HEK293 (cell line): ENCODE measurements at regions not wholly inside any gene's neighbourhood (a gene's known extent, or its start where the extent isn't known, plus 50 kb on each side); places are given as distances from the start of the nearest gene placed in this dataset.

Experiments used
- CTCF ChIA-PET: fragments of 350-600 bp; formaldehyde crosslinking; extraction: SDS; loops from one replicate; lab custom pipeline; 2021; ENCODE audit warnings: antibody characterized with exemption; lab: Yijun Ruan, JAX
- POLR2A ChIA-PET: fragments of 300-600 bp; formaldehyde crosslinking; extraction: SDS; loops from one replicate; lab custom pipeline; 2020; ENCODE audit warnings: antibody characterized with exemption, inconsistent platforms; lab: Yijun Ruan, JAX
- H3K27ac ChIP-seq: fragments of 200-500 bp; sonication (Bioruptor generic); 2 replicates; pipeline ENCODE4 v1.5.1; 2014; ENCODE audit warnings: low read depth, low read length, control low read depth, inconsistent platforms; ENCODE audit errors: extremely low read depth
- H3K36me3 ChIP-seq, 2 experiments: fragments of 200-500 bp in 1 of 2; sonication (Bioruptor generic) in 1 of 2; 1 replicate in 1 of 2; 2 replicates in 1 of 2; pipeline ENCODE4 v1.5.1; 2014 to 2017; ENCODE audit warnings: inconsistent platforms in 2 of 2, low read length in 2 of 2; ENCODE audit not compliant: control insufficient read depth in 2 of 2, insufficient read depth in 1 of 2
- H3K4me1 ChIP-seq: fragments of 200-500 bp; sonication (Bioruptor generic); 2 replicates; pipeline ENCODE4 v1.5.1; 2014; ENCODE audit warnings: mild to moderate bottlenecking, low read length, inconsistent platforms; ENCODE audit not compliant: control insufficient read depth, insufficient read depth
- H3K4me3 ChIP-seq: 2 replicates; pipeline ENCODE4 v1.5.1; 2011; ENCODE audit warnings: low read depth, mild to moderate bottlenecking, control low read depth, low read length, moderate library complexity
- H3K9me3 ChIP-seq: fragments of 200-500 bp; sonication (Bioruptor generic); 2 replicates; pipeline ENCODE4 v1.5.1; 2014; ENCODE audit warnings: low read depth, low read length, inconsistent platforms; ENCODE audit not compliant: control insufficient read depth, insufficient read depth
- BCL11B ChIP-seq: fragments of 450-650 bp; formaldehyde crosslinking; IDR thresholded peaks from 2 replicates; pipeline ENCODE4 v1.5.1; 2016; ENCODE audit warnings: low read depth, missing biosample characterization, missing genetic modification characterization
- PRDM4 ChIP-seq: fragments of 450-650 bp; formaldehyde crosslinking; IDR thresholded peaks from 2 replicates; pipeline ENCODE4 v1.5.1; 2017; ENCODE audit warnings: missing biosample characterization, missing genetic modification characterization
- SCRT2 ChIP-seq: fragments of 450-650 bp; formaldehyde crosslinking; IDR thresholded peaks from 2 replicates; pipeline ENCODE4 v1.5.1; 2016; ENCODE audit warnings: missing biosample characterization, missing genetic modification characterization
- ZBTB1 ChIP-seq: fragments of 450-650 bp; formaldehyde crosslinking; IDR thresholded peaks from 2 replicates; pipeline ENCODE4 v1.5.1; 2016; ENCODE audit warnings: missing biosample characterization, missing genetic modification characterization
- ZNF274 ChIP-seq, 2 experiments: fragments of 200-500 bp in 1 of 2; fragments of 450-650 bp in 1 of 2; sonication (Bioruptor generic) in 1 of 2; formaldehyde crosslinking in 1 of 2; IDR thresholded peaks; 2 replicates each; pipeline versions ENCODE4 v1.5.1 to v1.6.1; 2014 to 2016; ENCODE audit warnings: borderline replicate concordance in 1 of 2, inconsistent platforms in 1 of 2, low read length in 1 of 2, missing biosample characterization in 1 of 2, missing genetic modification characterization in 1 of 2
- ZNF501 ChIP-seq: fragments of 450-650 bp; formaldehyde crosslinking; IDR thresholded peaks from 2 replicates; pipeline ENCODE4 v1.5.1; 2016; ENCODE audit warnings: missing biosample characterization, missing genetic modification characterization
- ZNF513 ChIP-seq: fragments of 450-650 bp; IDR thresholded peaks from 2 replicates; pipeline ENCODE4 v1.5.1; 2018; ENCODE audit warnings: missing biosample characterization, missing genetic modification characterization
- ZNF521 ChIP-seq: fragments of 450-650 bp; formaldehyde crosslinking; IDR thresholded peaks from 2 replicates; pipeline ENCODE4 v1.5.1; 2017; ENCODE audit warnings: missing biosample characterization, mild to moderate bottlenecking, missing genetic modification characterization
- TF ChIP-seq, protein P1 (sequence below): fragments of 450-650 bp; formaldehyde crosslinking; IDR thresholded peaks from 2 replicates; pipeline ENCODE4 v1.5.1; 2016; ENCODE audit warnings: missing biosample characterization, missing genetic modification characterization
- TF ChIP-seq, protein P2 (sequence below): fragments of 450-650 bp; formaldehyde crosslinking; IDR thresholded peaks from 2 replicates; pipeline ENCODE4 v1.5.1; 2017; ENCODE audit warnings: missing biosample characterization, mild to moderate bottlenecking, missing genetic modification characterization, moderate library complexity

- TF ChIP-seq, protein P1, sequence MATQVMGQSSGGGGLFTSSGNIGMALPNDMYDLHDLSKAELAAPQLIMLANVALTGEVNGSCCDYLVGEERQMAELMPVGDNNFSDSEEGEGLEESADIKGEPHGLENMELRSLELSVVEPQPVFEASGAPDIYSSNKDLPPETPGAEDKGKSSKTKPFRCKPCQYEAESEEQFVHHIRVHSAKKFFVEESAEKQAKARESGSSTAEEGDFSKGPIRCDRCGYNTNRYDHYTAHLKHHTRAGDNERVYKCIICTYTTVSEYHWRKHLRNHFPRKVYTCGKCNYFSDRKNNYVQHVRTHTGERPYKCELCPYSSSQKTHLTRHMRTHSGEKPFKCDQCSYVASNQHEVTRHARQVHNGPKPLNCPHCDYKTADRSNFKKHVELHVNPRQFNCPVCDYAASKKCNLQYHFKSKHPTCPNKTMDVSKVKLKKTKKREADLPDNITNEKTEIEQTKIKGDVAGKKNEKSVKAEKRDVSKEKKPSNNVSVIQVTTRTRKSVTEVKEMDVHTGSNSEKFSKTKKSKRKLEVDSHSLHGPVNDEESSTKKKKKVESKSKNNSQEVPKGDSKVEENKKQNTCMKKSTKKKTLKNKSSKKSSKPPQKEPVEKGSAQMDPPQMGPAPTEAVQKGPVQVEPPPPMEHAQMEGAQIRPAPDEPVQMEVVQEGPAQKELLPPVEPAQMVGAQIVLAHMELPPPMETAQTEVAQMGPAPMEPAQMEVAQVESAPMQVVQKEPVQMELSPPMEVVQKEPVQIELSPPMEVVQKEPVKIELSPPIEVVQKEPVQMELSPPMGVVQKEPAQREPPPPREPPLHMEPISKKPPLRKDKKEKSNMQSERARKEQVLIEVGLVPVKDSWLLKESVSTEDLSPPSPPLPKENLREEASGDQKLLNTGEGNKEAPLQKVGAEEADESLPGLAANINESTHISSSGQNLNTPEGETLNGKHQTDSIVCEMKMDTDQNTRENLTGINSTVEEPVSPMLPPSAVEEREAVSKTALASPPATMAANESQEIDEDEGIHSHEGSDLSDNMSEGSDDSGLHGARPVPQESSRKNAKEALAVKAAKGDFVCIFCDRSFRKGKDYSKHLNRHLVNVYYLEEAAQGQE (tag by site-specific recombination) = no peak
- TF ChIP-seq, protein P2, sequence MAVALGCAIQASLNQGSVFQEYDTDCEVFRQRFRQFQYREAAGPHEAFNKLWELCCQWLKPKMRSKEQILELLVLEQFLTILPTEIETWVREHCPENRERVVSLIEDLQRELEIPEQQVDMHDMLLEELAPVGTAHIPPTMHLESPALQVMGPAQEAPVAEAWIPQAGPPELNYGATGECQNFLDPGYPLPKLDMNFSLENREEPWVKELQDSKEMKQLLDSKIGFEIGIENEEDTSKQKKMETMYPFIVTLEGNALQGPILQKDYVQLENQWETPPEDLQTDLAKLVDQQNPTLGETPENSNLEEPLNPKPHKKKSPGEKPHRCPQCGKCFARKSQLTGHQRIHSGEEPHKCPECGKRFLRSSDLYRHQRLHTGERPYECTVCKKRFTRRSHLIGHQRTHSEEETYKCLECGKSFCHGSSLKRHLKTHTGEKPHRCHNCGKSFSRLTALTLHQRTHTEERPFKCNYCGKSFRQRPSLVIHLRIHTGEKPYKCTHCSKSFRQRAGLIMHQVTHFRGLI = no peak
- TF ChIP-seq ZNF521 = no peak
- TF ChIP-seq, all 188 proteins: peak for 0
Observed at GRCh38 chr12:97875064-97875463, 412.5 kb downstream of the RMST start (continued).

DNA sequence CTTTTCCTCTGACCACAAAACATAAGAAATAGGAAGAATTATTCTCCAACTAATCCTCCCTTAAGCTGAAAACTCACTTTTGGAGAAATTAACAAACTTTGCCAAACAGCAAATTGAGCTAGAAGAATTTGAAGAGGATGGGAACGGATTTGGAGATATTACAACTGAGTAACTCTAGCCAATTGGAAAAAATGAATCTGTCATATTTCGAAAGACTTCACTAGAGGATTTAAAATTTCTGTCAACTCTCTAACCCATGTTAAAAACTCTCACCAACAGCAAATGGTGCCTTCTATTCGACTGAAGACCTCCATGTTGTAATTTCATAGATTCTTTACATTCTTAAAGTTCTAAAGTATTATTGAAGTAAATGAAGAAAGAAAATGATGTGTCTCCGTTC lies 414.2 kb downstream of the RMST start:
- no peaks in the 10 kb centered on the region for H3K9me3 ChIP-seq
- H3K4me3 ChIP-seq = no peak overlapping the region
- CTCF ChIA-PET = interaction anchor here (0.7 kb wide), 1 partner anchor 150 kb away, joined by 3 read pairs; no protein-coding TSS in a partner anchor
- POLR2A ChIA-PET = no interaction called here
- TF ChIP-seq SCRT2 (tag by site-specific recombination) (no peak), BCL11B (tag by site-specific recombination) (no peak), ZNF501 (tag by site-specific recombination) (no peak), ZNF274 (IDR thresholded peaks at IDR 0.05; ENCODE audit: low read length) (no peak), ZNF274 (tag by site-specific recombination; IDR thresholded peaks at IDR 0.05; ENCODE audit: borderline replicate concordance) (no peak), ZNF513 (no peak)
- TF ChIP-seq, all 188 proteins: peak for 0
- Histone ChIP-seq H3K36me3 (no peaks in the 10 kb centered on the region), H3K4me1 (no peaks in the 10 kb centered on the region), H3K27ac (no peak overlapping the region)

- no peak overlapping the region for H3K27ac ChIP-seq
- POLR2A ChIA-PET = no interaction called here
- CTCF ChIA-PET = interaction anchor here (0.7 kb wide), 2 partner anchors 68 to 149 kb away, joined by 3 read pairs; no protein-coding TSS in a partner anchor
Observed at GRCh38 chr12:97877404-97877803, 414.8 kb downstream of the RMST start.

More at GRCh38 chr12:97877404-97877803, 414.8 kb downstream of the RMST start:
- H3K36me3 ChIP-seq = no peaks in the 10 kb centered on the region
- H3K9me3 ChIP-seq = no peaks in the 10 kb centered on the region
- no peak overlapping the region for H3K4me3 ChIP-seq
- no peaks in the 10 kb centered on the region for H3K4me1 ChIP-seq
- TF ChIP-seq PRDM4 (tag by site-specific recombination) (no peak), ZBTB1 (tag by site-specific recombination) (no peak)
